NCI-H1105 treated with DMSO at 0.1 percent for 48 hours (cell line): ENCODE measurements at regions not wholly inside any gene's neighbourhood (a gene's known extent, or its start where the extent isn't known, plus 50 kb on each side); places are given as distances from the start of the nearest gene placed in this dataset.
"Not testable (repeated sequence)": the region's sequence is repeated elsewhere in the genome, so short reads cannot be mapped to it uniquely, and the experiment has no call there.

Source experiments
- DNase-seq: peaks from one replicate; lab custom pipeline; 2025; lab: John Stamatoyannopoulos, UW

DNA sequence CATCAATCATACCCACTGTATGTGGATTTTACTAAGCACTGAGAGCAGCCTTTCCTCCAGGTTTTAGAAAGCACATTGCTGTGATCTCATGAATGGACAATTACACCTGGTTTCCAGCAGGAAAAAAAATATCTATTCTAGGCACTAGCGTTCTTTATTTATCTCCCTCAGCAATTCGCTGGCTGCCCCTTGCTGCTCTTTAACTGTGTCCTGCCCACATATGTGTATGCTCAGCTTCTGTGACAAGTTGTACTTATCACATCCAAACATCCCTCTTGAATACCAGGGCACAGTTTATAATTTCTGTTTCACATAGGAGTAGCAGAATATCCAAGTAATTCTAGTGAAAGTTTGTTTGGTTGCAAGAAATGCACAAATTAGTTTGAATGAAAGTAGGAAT is 146.8 kb downstream of the USP46 start:
- no peak for DNase-seq

DNA sequence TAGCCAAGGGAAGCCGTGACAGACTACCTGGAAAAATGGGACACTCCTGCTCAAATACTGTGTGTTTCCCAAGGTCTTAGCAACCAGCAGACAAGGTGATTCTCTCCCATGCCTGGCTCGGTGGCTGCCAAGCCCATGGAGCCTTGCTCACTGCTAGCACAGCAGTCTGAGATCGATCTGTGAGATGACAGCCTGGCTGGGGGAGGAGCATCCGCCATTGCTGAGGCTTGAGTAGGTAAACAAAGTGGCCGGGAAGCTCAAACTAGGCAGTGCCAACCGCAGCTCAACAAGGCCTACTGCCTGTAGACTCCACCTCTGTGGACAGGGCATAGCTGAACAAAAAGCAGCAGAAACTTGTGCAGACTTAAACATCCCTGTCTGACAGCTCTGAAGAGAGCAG is 137.0 kb downstream of the USP46 start:
- DNase-seq = not testable (repeated sequence)

DNA sequence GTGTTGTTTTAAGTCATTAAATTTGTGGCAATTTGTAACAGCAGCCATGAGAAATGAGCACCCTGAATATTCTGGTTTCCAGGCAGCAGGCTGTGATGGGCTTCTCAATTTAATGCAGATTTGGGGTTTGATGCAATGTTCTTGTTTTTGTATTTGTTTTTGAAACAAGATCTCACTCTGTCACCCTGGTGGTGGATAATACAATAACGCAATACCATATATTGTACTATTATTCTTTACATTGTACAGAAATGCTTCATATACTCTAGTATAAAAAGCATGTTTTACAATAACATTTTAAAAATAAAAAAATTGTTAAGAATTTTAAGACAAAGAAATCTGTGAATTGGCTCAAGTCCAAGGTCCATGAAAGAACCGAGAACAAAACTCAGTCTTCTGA is 129.1 kb downstream of the USP46 start:
- DNase-seq = no peak

DNA sequence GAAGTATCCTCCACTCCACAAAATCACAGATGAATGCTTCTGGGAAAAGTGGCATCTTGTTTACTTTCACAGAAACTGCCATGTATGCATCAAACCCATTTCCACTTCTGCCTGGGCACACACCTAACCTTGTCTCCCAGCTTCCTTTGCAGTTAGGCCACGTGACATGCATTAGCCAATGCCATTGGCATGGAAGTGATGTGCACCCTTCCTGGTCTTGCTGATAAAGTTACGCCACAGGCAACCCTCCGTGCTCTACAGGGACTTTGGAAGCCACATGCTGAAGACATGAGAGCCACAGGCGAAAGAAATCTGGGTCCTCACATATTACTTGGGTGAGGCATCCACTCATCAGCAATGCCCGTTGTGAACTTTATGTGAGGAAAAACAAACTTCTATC is 123.3 kb downstream of the USP46 start:
- no peak for DNase-seq
